ENCODE measurements at regions not wholly inside any gene's neighbourhood (a gene's known extent, or its start where the extent isn't known, plus 50 kb on each side); places are given as distances from the start of the nearest gene placed in this dataset.

- no peak for DNase-seq
- Histone ChIP-seq H3K4me1 (peaks cover 0 to under 1% (median 0%) of the 10 kb centered on the region in 9 donors), H3K27ac (no peak overlapping the region), H3K4me3 (no peak overlapping the region), H3K36me3 (no peaks in the 10 kb centered on the region), H3K27me3 (no peaks in the 10 kb centered on the region), H3K9me3 (peaks cover 0 to 4% (median 0%) of the 10 kb centered on the region in 11 donors)
- intact Hi-C loops (cut with DNase I), result no loop called here
- TF ChIP-seq CTCF (IDR thresholded peaks at IDR 0.05), result no peak
- 87 to 90% methylated on average over 5 of the region's 5 CpGs for WGBS, 2 donors
- ATAC-seq, result no peak
Measured at GRCh38 chr5:158470764-158471534, 612.0 kb upstream of the CLINT1 start.

- no peaks in the 10 kb centered on the region for H3K36me3 ChIP-seq
- no peak overlapping the region for H3K4me3 ChIP-seq
- H3K27me3 ChIP-seq, result no peaks in the 10 kb centered on the region
- peaks cover 0 to 4% (median 0%) of the 10 kb centered on the region in 11 donors for H3K9me3 ChIP-seq
- 90 to 93% methylated on average over 2 of the region's 2 CpGs for WGBS, 2 donors
- intact Hi-C loops (cut with DNase I), result no loop called here
- no peak overlapping the region for H3K27ac ChIP-seq
- DNase-seq (no peak), ATAC-seq (no peak)
- H3K4me1 ChIP-seq, result peaks cover 0 to 24% (median 10%) of the 10 kb centered on the region in 9 donors
- no peak for TF ChIP-seq CTCF (IDR thresholded peaks at IDR 0.05)
Measured at GRCh38 chr5:158468444-158468843, 609.5 kb upstream of the CLINT1 start.

- H3K4me1 ChIP-seq, result peaks cover 0 to 32% (median 10%) of the 10 kb centered on the region in 9 donors
- no peak for TF ChIP-seq CTCF (IDR thresholded peaks at IDR 0.05)
- no peak overlapping the region for H3K4me3 ChIP-seq
- no peak for ATAC-seq
- H3K36me3 ChIP-seq, result no peaks in the 10 kb centered on the region
- H3K27ac ChIP-seq, result no peak overlapping the region
- H3K27me3 ChIP-seq, result no peaks in the 10 kb centered on the region
- intact Hi-C loops (cut with DNase I), result no loop called here
- no peak for DNase-seq
- peaks cover 0 to 4% (median 0%) of the 10 kb centered on the region in 11 donors for H3K9me3 ChIP-seq
Measured at GRCh38 chr5:158466191-158466590, 607.2 kb upstream of the CLINT1 start.

GRCh38 chr5:158465086-158465972 lies 606.4 kb upstream of the CLINT1 start:
- Histone ChIP-seq H3K9me3 (peaks cover 0 to 4% (median 0%) of the 10 kb centered on the region in 11 donors), H3K4me1 (peaks cover 0 to 33% (median 10%) of the 10 kb centered on the region in 9 donors), H3K27ac (peak overlapping the region in 2 of 10 donors; percentile 34 to 66), H3K27me3 (no peaks in the 10 kb centered on the region), H3K36me3 (no peaks in the 10 kb centered on the region), H3K4me3 (no peak overlapping the region)
- TF ChIP-seq CTCF (IDR thresholded peaks at IDR 0.05), result no peak
- ATAC-seq, result no peak
- DNase-seq, result no peak
- WGBS, 2 donors, result 92 to 93% methylated on average over 6 of the region's 6 CpGs
- intact Hi-C loops (cut with DNase I), result no loop called here
